CD14-positive monocyte (primary cell): ENCODE measurements at regions not wholly inside any gene's neighbourhood (a gene's known extent, or its start where the extent isn't known, plus 50 kb on each side); places are given as distances from the start of the nearest gene placed in this dataset.

Experiments
- DNase-seq, 3 donors: peaks; one replicate each; pipeline ENCODE4 v3.0.0-alpha.2; 2011 to 2022
- H2AFZ ChIP-seq: 2 replicates; pipeline ENCODE4 v1.6.0; 2012; ENCODE audit warnings: mild to moderate bottlenecking, low read depth, low read length, inconsistent platforms; ENCODE audit not compliant: insufficient read depth, poor library complexity, severe bottlenecking
- H3K27ac ChIP-seq, 2 donors: 1 replicate in 1 of 2; 2 replicates in 1 of 2; pipeline ENCODE4 v1.5.1; 2012 to 2013; ENCODE audit warnings: low read length in 2 of 2, control low read depth in 1 of 2, inconsistent platforms in 1 of 2, low read depth in 1 of 2, mild to moderate bottlenecking in 1 of 2
- H3K27me3 ChIP-seq, 2 donors: one replicate each; pipeline versions ENCODE4 v1.6.0 to v1.6.1; 2011 to 2013; ENCODE audit warnings: low read length in 2 of 2; ENCODE audit not compliant: control insufficient read depth in 2 of 2, insufficient read depth in 2 of 2
- H3K36me3 ChIP-seq, 2 donors: replicated peaks in 1 of 2; 1 replicate in 1 of 2; 2 replicates in 1 of 2; pipeline versions ENCODE4 v1.5.1 to v1.6.1; 2012 to 2013; ENCODE audit warnings: low read length in 2 of 2, control low read depth in 1 of 2, inconsistent platforms in 1 of 2, mild to moderate bottlenecking in 1 of 2; ENCODE audit not compliant: insufficient read depth in 2 of 2, control insufficient read depth in 1 of 2
- H3K4me1 ChIP-seq, 2 donors: 1 replicate in 1 of 2; 2 replicates in 1 of 2; pipeline versions ENCODE4 v1.5.1 to v1.6.1; 2012 to 2013; ENCODE audit warnings: low read length in 2 of 2, control low read depth in 1 of 2, inconsistent platforms in 1 of 2, mild to moderate bottlenecking in 1 of 2, moderate library complexity in 1 of 2; ENCODE audit not compliant: insufficient read depth in 2 of 2, control insufficient read depth in 1 of 2
- H3K4me2 ChIP-seq: replicated peaks from 2 replicates; pipeline ENCODE3; 2012; ENCODE audit warnings: low read length, moderate library complexity, mild to moderate bottlenecking; ENCODE audit not compliant: poor library complexity, severe bottlenecking; ENCODE audit errors: extremely low read depth
- H3K4me3 ChIP-seq, 3 experiments: fragments of 200-600 bp in 1 of 3; sonication (generic) in 1 of 3; replicated peaks in 1 of 3; 1 replicate in 2 of 3; 2 replicates in 1 of 3; pipeline ENCODE4 v1.5.1; 2011 to 2013; ENCODE audit warnings: low read length in 3 of 3, mild to moderate bottlenecking in 3 of 3, control low read depth in 2 of 3, low read depth in 2 of 3, inconsistent platforms in 1 of 3, moderate library complexity in 1 of 3
- H3K79me2 ChIP-seq: 2 replicates; pipeline ENCODE4 v1.6.0; 2012; ENCODE audit warnings: mild to moderate bottlenecking, control low read depth, inconsistent platforms, low read length, moderate library complexity; ENCODE audit not compliant: insufficient read depth
- H3K9ac ChIP-seq: 2 replicates; pipeline ENCODE4 v1.6.0; 2017; ENCODE audit warnings: low read length, mild to moderate bottlenecking; ENCODE audit not compliant: insufficient read depth, poor library complexity, severe bottlenecking
- H3K9me3 ChIP-seq, 2 donors: replicated peaks in 1 of 2; 1 replicate in 1 of 2; 2 replicates in 1 of 2; pipeline versions ENCODE4 v1.5.1 to v1.6.1; 2012 to 2013; ENCODE audit warnings: low read length in 2 of 2, control low read depth in 1 of 2; ENCODE audit not compliant: control insufficient read depth in 1 of 2, insufficient read depth in 1 of 2
- H4K20me1 ChIP-seq: 2 replicates; pipeline ENCODE4 v1.6.0; 2012; ENCODE audit warnings: mild to moderate bottlenecking, low read length, control low read depth, moderate library complexity; ENCODE audit not compliant: insufficient read depth
- H3K27ac Mint-ChIP-seq, 7 donors: one replicate each; pipeline ENCODE4 v1.8.0; 2020; ENCODE audit warnings: mild to moderate bottlenecking in 7 of 7, mixed read lengths in 7 of 7, moderate library complexity in 6 of 7, inconsistent platforms in 2 of 7
- H3K27me3 Mint-ChIP-seq, 3 donors: one replicate each; pipeline ENCODE4 v1.8.0; 2021 to 2022; ENCODE audit warnings: low read depth in 3 of 3, mild to moderate bottlenecking in 3 of 3, mixed read lengths in 3 of 3, moderate library complexity in 3 of 3, inconsistent platforms in 1 of 3
- H3K36me3 Mint-ChIP-seq, 2 donors: one replicate each; pipeline ENCODE4 v1.8.0; 2020; ENCODE audit warnings: mixed read lengths in 2 of 2, inconsistent platforms in 1 of 2, mild to moderate bottlenecking in 1 of 2
- H3K4me1 Mint-ChIP-seq: one replicate; pipeline ENCODE4 v1.8.0; 2020; ENCODE audit warnings: mild to moderate bottlenecking, mixed read lengths
- H3K4me3 Mint-ChIP-seq, 2 donors: one replicate each; pipeline ENCODE4 v1.8.0; 2020; ENCODE audit warnings: mild to moderate bottlenecking in 2 of 2, mixed read lengths in 2 of 2, moderate library complexity in 1 of 2
- H3K9me3 Mint-ChIP-seq, 7 donors: one replicate each; pipeline ENCODE4 v1.8.0; 2020 to 2022; ENCODE audit warnings: mixed read lengths in 7 of 7, mild to moderate bottlenecking in 6 of 7, moderate library complexity in 6 of 7, inconsistent platforms in 2 of 7
- CTCF ChIP-seq: fragments of 200-600 bp; IDR thresholded peaks from one replicate; pipeline ENCODE4 v1.8.0; 2022; ENCODE audit warnings: antibody characterized with exemption, mild to moderate bottlenecking
- WGBS: methylation state at CpG from one replicate; pipeline ENCODE4 v1.1.5; 2013; ENCODE audit warnings: missing lambda C conversion rate; ENCODE audit not compliant: insufficient coverage; 5-methylcytosine and 5-hydroxymethylcytosine counted together
- intact Hi-C, 2 donors: fragments of 100-400 bp; cut with micrococcal nuclease; formaldehyde crosslinking; loops; one replicate each; pipeline versions ENCODE4 v1.15.0 to v1.15.1; 2023

GRCh38 chr1:182281541-182281940 lies 110.0 kb downstream of the GLUL start:
- Mint-ChIP-seq H3K27ac (no peak overlapping the region), H3K4me1 (no peaks in the 10 kb centered on the region), H3K4me3 (no peak overlapping the region), H3K27me3 (no peaks in the 10 kb centered on the region), H3K36me3 (no peaks in the 10 kb centered on the region), H3K9me3 (no peaks in the 10 kb centered on the region)
- intact Hi-C loops, result no loop called here
- Histone ChIP-seq H3K4me3 (no peak overlapping the region), H3K9ac (no peak overlapping the region), H2AFZ (no peak overlapping the region), H3K27ac (no peak overlapping the region), H3K4me2 (no peak overlapping the region), H3K4me1 (peaks cover 13% of the 10 kb centered on the region in 2 donors), H3K79me2 (no peaks in the 10 kb centered on the region), H3K36me3 (no peaks in the 10 kb centered on the region), H3K27me3 (no peaks in the 10 kb centered on the region), H3K9me3 (no peaks in the 10 kb centered on the region), H4K20me1 (no peaks in the 10 kb centered on the region)
- 93% methylated on average over 6 of the region's 6 CpGs for WGBS
- no peak for DNase-seq
- TF ChIP-seq CTCF, result no peak

GRCh38 chr1:182280504-182280900 lies 111.1 kb downstream of the GLUL start:
- WGBS, result no CpG with 5 or more reads among the region's 2 CpGs
- Mint-ChIP-seq H3K27me3 (no peaks in the 10 kb centered on the region), H3K9me3 (peaks cover 0 to 2% (median 0%) of the 10 kb centered on the region in 7 donors), H3K36me3 (no peaks in the 10 kb centered on the region), H3K4me1 (no peaks in the 10 kb centered on the region), H3K4me3 (no peak overlapping the region), H3K27ac (no peak overlapping the region)
- H3K9me3 ChIP-seq, result no peaks in the 10 kb centered on the region
- no peaks in the 10 kb centered on the region for H3K27me3 ChIP-seq
- no peak overlapping the region for H2AFZ ChIP-seq
- no peaks in the 10 kb centered on the region for H3K36me3 ChIP-seq
- no peaks in the 10 kb centered on the region for H4K20me1 ChIP-seq
- H3K9ac ChIP-seq, result no peak overlapping the region
- no peak overlapping the region for H3K4me3 ChIP-seq
- no peak overlapping the region for H3K27ac ChIP-seq
- no peak for DNase-seq
- no peak for TF ChIP-seq CTCF
- H3K4me1 ChIP-seq, result peaks cover 13% of the 10 kb centered on the region in 2 donors
- H3K79me2 ChIP-seq, result no peaks in the 10 kb centered on the region
- intact Hi-C loops, result no loop called here
- no peak overlapping the region for H3K4me2 ChIP-seq
